A673 (cell line): ENCODE measurements at regions not wholly inside any gene's neighbourhood (a gene's known extent, or its start where the extent isn't known, plus 50 kb on each side); places are given as distances from the start of the nearest gene placed in this dataset.
A peak's percentile ranks its signal among the peaks of the same experiment; 100 is the strongest.

Experiments
- BruUV-seq: library from RNA; stranded (reverse); fragments of 400-500 nt; replicated peaks from 2 replicates; lab custom pipeline; 2021; lab: Mats Ljungman, UMichigan
- CTCF ChIA-PET: fragments of 300-600 bp; sonication (Branson Sonifier 250); formaldehyde crosslinking; loops from one replicate; lab custom pipeline; 2022; ENCODE audit warnings: antibody characterized with exemption; lab: Charles Lee
- POLR2A ChIA-PET: fragments of 300-600 bp; sonication (Branson Sonifier 250); formaldehyde crosslinking; loops from one replicate; lab custom pipeline; 2022; ENCODE audit warnings: antibody characterized with exemption; ENCODE audit not compliant: low non-redundant PET; lab: Charles Lee
- DNase-seq: peaks from one replicate; pipeline ENCODE4 v3.0.0-alpha.2; 2015; ENCODE audit warnings: low spot score
- H3K27ac ChIP-seq: fragments of 200-600 bp; sonication (generic); 2 replicates; pipeline ENCODE4 v1.5.1; 2016; ENCODE audit warnings: mixed run types, low read depth, mild to moderate bottlenecking, mixed read lengths, antibody characterized with exemption, low read length; ENCODE audit not compliant: poor library complexity, severe bottlenecking
- H3K27me3 ChIP-seq: fragments of 200-600 bp; sonication (generic); replicated peaks from 2 replicates; pipeline ENCODE4 v1.6.1; 2017; ENCODE audit warnings: mixed run types, low read depth, mild to moderate bottlenecking, mixed read lengths, antibody characterized with exemption, low read length; ENCODE audit not compliant: insufficient read depth, poor library complexity
- H3K36me3 ChIP-seq: fragments of 200-600 bp; sonication (generic); 2 replicates; pipeline ENCODE4 v1.6.1; 2016; ENCODE audit warnings: mixed run types, mild to moderate bottlenecking, mixed read lengths, antibody characterized with exemption, low read length; ENCODE audit not compliant: insufficient read depth, poor library complexity, severe bottlenecking
- H3K4me1 ChIP-seq: fragments of 200-600 bp; sonication (generic); 2 replicates; pipeline ENCODE4 v1.6.1; 2017; ENCODE audit warnings: mixed run types, mild to moderate bottlenecking, mixed read lengths, antibody characterized with exemption, low read length; ENCODE audit not compliant: insufficient read depth, poor library complexity, severe bottlenecking
- H3K4me3 ChIP-seq: fragments of 200-600 bp; sonication (generic); 2 replicates; pipeline ENCODE4 v1.5.1; 2016; ENCODE audit warnings: low read depth, mixed run types, mild to moderate bottlenecking, mixed read lengths, low read length; ENCODE audit not compliant: poor library complexity, severe bottlenecking
- H3K9me3 ChIP-seq: fragments of 200-600 bp; sonication (generic); 2 replicates; pipeline ENCODE4 v1.6.1; 2016; ENCODE audit warnings: mixed run types, low read depth, mild to moderate bottlenecking, mixed read lengths, antibody characterized with exemption, low read length; ENCODE audit not compliant: poor library complexity, severe bottlenecking
- CTCF ChIP-seq: fragments of 300-800, 200-600 bp; sonication (generic); conservative IDR thresholded peaks from 2 replicates; pipeline ENCODE4 v1.5.1; 2017; ENCODE audit warnings: low read depth, mild to moderate bottlenecking, antibody characterized with exemption, low read length, moderate library complexity, mixed read lengths
- EZH2 ChIP-seq: fragments of 200-600 bp; sonication (generic); IDR thresholded peaks from 2 replicates; pipeline ENCODE4 v1.6.1; 2017; ENCODE audit warnings: borderline replicate concordance, low read depth, mild to moderate bottlenecking, mixed read lengths, antibody characterized with exemption, low read length; ENCODE audit not compliant: poor library complexity, severe bottlenecking
- intact Hi-C: fragments of 100-400 bp; cut with micrococcal nuclease; formaldehyde crosslinking; loops from one replicate; pipeline ENCODE4 v1.10.0; 2022; ENCODE audit not compliant: unreplicated experiment

GRCh38 chrX:140572724-140573123, 67.9 kb upstream of the SOX3 start:
- H3K36me3 ChIP-seq: no peaks in the 10 kb centered on the region
- H3K27ac ChIP-seq: no peak overlapping the region
- peak; percentile 41 for DNase-seq
- no TSS peak for BruUV-seq
- no peak overlapping the region for H3K4me3 ChIP-seq
- no peaks in the 10 kb centered on the region for H3K9me3 ChIP-seq
- CTCF ChIA-PET: no interaction called here
- no peaks in the 10 kb centered on the region for H3K4me1 ChIP-seq
- TF ChIP-seq EZH2 (no peak), CTCF (peak; percentile 81)
- POLR2A ChIA-PET: no interaction called here
- H3K27me3 ChIP-seq: no peaks in the 10 kb centered on the region
- intact Hi-C loops: loop anchor here (5.0 kb wide), 2 partner anchors 90 to 160 kb away; no protein-coding TSS in a partner anchor

- ChIA-PET POLR2A (no interaction called here), CTCF (no interaction called here)
- Histone ChIP-seq H3K27ac (no peak overlapping the region), H3K4me3 (no peak overlapping the region), H3K27me3 (no peaks in the 10 kb centered on the region), H3K36me3 (no peaks in the 10 kb centered on the region), H3K4me1 (no peaks in the 10 kb centered on the region), H3K9me3 (no peaks in the 10 kb centered on the region)
- no peak for DNase-seq
- TF ChIP-seq CTCF (no peak), EZH2 (no peak)
- BruUV-seq: no TSS peak
- intact Hi-C loops: no loop called here
Observed at GRCh38 chrX:140563893-140564292, 59.0 kb upstream of the SOX3 start.
